ENCODE measurements at regions not wholly inside any gene's neighbourhood (a gene's known extent, or its start where the extent isn't known, plus 50 kb on each side); places are given as distances from the start of the nearest gene placed in this dataset.

DNA sequence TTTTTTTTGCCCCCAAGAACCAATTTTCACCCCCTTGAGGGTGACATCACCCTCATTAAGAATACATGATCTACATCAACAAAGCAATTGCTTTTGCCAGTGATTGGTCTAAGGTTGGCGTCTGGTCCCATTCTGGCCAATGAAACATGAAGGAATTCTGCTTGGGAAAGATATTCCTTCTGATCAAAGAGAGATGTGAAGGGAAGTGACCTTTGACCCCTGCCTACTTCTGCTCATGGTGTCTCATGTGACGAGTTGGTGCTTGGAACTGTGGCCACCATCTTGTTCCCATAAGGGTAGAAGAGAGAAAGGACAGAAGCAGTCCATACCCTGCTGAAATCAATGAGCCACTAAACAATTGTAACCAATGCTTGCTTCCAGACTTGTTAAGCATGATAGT is 85.1 kb downstream of the LBH start:
- DNase-seq (ENCODE audit: low read depth, low spot score) (no peak), ATAC-seq (no peak)
- no peaks in the 10 kb centered on the region for H3K36me3 ChIP-seq (ENCODE audit: control insufficient read depth in 1 of 2, insufficient read depth in 2 of 2, low read length in 2 of 2)
- H3K9me3 ChIP-seq (ENCODE audit: control insufficient read depth in 1 of 2, insufficient read depth in 1 of 2, low read depth in 1 of 2, low read length in 2 of 2): no peaks in the 10 kb centered on the region
- no peaks in the 10 kb centered on the region for H3K79me2 ChIP-seq (ENCODE audit: insufficient read depth, low read length)
- H3K27me3 ChIP-seq (ENCODE audit: insufficient read depth, low read length): no peaks in the 10 kb centered on the region
- H3K4me3 ChIP-seq (replicated peaks in 1 of 2; ENCODE audit: low read depth in 1 of 2, low read length in 2 of 2): no peak overlapping the region
- no peaks in the 10 kb centered on the region for H4K20me1 ChIP-seq (ENCODE audit: insufficient read depth)
- H3K27ac ChIP-seq (ENCODE audit: low read depth, low read length): no peak overlapping the region
- ChIA-PET CTCF (no interaction called here), RAD21 (ENCODE audit: low non-redundant PET in 1 of 2, low total read pairs in 2 of 2, uncharacterized antibody in 2 of 2, unreplicated experiment in 2 of 2) (no interaction called here), POLR2A (no interaction called here)
- H2AFZ ChIP-seq (ENCODE audit: low read depth, low read length, poor library complexity, severe bottlenecking): no peak overlapping the region
- no peaks in the 10 kb centered on the region for H3K9me2 ChIP-seq (ENCODE audit: insufficient read depth)
- no peak for TF ChIP-seq CEBPB (IDR thresholded peaks at IDR 0.05; ENCODE audit: low read depth)
- no peak for TF ChIP-seq SP1 (IDR thresholded peaks at IDR 0.05; ENCODE audit: low read depth)
- no peak for TF ChIP-seq EGR1 (IDR thresholded peaks at IDR 0.05; ENCODE audit: low read depth)
- TF ChIP-seq SRF (IDR thresholded peaks at IDR 0.05; ENCODE audit: low read depth): no peak
- TF ChIP-seq FOSL1 (IDR thresholded peaks at IDR 0.05; ENCODE audit: low read depth): no peak
- TF ChIP-seq EZH2 (IDR thresholded peaks at IDR 0.05): no peak
- no peak for TF ChIP-seq CBX3 (IDR thresholded peaks at IDR 0.05; ENCODE audit: low read depth)
- TF ChIP-seq RAD21 (IDR thresholded peaks at IDR 0.05; ENCODE audit: low read depth): no peak
- TF ChIP-seq, protein P1, sequence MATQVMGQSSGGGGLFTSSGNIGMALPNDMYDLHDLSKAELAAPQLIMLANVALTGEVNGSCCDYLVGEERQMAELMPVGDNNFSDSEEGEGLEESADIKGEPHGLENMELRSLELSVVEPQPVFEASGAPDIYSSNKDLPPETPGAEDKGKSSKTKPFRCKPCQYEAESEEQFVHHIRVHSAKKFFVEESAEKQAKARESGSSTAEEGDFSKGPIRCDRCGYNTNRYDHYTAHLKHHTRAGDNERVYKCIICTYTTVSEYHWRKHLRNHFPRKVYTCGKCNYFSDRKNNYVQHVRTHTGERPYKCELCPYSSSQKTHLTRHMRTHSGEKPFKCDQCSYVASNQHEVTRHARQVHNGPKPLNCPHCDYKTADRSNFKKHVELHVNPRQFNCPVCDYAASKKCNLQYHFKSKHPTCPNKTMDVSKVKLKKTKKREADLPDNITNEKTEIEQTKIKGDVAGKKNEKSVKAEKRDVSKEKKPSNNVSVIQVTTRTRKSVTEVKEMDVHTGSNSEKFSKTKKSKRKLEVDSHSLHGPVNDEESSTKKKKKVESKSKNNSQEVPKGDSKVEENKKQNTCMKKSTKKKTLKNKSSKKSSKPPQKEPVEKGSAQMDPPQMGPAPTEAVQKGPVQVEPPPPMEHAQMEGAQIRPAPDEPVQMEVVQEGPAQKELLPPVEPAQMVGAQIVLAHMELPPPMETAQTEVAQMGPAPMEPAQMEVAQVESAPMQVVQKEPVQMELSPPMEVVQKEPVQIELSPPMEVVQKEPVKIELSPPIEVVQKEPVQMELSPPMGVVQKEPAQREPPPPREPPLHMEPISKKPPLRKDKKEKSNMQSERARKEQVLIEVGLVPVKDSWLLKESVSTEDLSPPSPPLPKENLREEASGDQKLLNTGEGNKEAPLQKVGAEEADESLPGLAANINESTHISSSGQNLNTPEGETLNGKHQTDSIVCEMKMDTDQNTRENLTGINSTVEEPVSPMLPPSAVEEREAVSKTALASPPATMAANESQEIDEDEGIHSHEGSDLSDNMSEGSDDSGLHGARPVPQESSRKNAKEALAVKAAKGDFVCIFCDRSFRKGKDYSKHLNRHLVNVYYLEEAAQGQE (IDR thresholded peaks at IDR 0.05; ENCODE audit: low read depth): no peak
- TF ChIP-seq ZFX (IDR thresholded peaks at IDR 0.05): no peak
- TF ChIP-seq, protein P2, sequence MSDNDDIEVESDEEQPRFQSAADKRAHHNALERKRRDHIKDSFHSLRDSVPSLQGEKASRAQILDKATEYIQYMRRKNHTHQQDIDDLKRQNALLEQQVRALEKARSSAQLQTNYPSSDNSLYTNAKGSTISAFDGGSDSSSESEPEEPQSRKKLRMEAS (IDR thresholded peaks at IDR 0.05): no peak
- H3K4me1 ChIP-seq (ENCODE audit: control insufficient read depth in 1 of 2, insufficient read depth in 2 of 2, low read length in 2 of 2): no peaks in the 10 kb centered on the region
- intact Hi-C loops (cut with micrococcal nuclease): no loop called here
- H3K4me2 ChIP-seq (ENCODE audit: low read length): no peak overlapping the region
- no peak overlapping the region for H3K9ac ChIP-seq (ENCODE audit: low read length)
- BruUV-seq (replicated peaks): no TSS peak
